ENCODE measurements at regions not wholly inside any gene's neighbourhood (a gene's known extent, or its start where the extent isn't known, plus 50 kb on each side); places are given as distances from the start of the nearest gene placed in this dataset.

GRCh38 chr7:52723606-52724005 is 311.8 kb upstream of the POM121L12 start:
- Mint-ChIP-seq H3K27me3 (ENCODE audit: insufficient read depth, unreplicated experiment) (no peaks in the 10 kb centered on the region), H3K36me3 (ENCODE audit: insufficient read depth, unreplicated experiment) (no peaks in the 10 kb centered on the region), H3K4me1 (ENCODE audit: low read depth, unreplicated experiment) (no peaks in the 10 kb centered on the region), H3K4me3 (ENCODE audit: unreplicated experiment) (no peak overlapping the region), H3K9me3 (ENCODE audit: unreplicated experiment) (no peaks in the 10 kb centered on the region), H3K27ac (ENCODE audit: unreplicated experiment) (no peak overlapping the region)
- H3K9me3 ChIP-seq = no peaks in the 10 kb centered on the region
- H3K27me3 ChIP-seq (replicated peaks; ENCODE audit: control insufficient read depth, insufficient read depth, low read length) = no peaks in the 10 kb centered on the region
- no peak overlapping the region for H3K4me3 ChIP-seq (ENCODE audit: low read depth, low read length)
- TF ChIP-seq CTCF (IDR thresholded peaks at IDR 0.05; ENCODE audit: insufficient read depth in 1 of 2, low read depth in 1 of 2, low read length in 1 of 2, severe bottlenecking in 1 of 2, unreplicated experiment in 1 of 2) = no peak
- DNase-seq = no peak
- no TSS peak for BruUV-seq (replicated peaks)
- H3K36me3 ChIP-seq (ENCODE audit: control insufficient read depth, insufficient read depth, low read length) = no peaks in the 10 kb centered on the region
- H3K4me1 ChIP-seq = no peaks in the 10 kb centered on the region
- POLR2A ChIA-PET = no interaction called here
- CTCF ChIA-PET = no interaction called here
- intact Hi-C loops (cut with micrococcal nuclease; ENCODE audit: unreplicated experiment) = no loop called here

GRCh38 chr7:52720856-52721255 is 314.6 kb upstream of the POM121L12 start:
- no peak for DNase-seq
- H3K4me1 ChIP-seq = no peaks in the 10 kb centered on the region
- Mint-ChIP-seq H3K27ac (ENCODE audit: unreplicated experiment) (no peak overlapping the region), H3K4me3 (ENCODE audit: unreplicated experiment) (no peak overlapping the region), H3K36me3 (ENCODE audit: insufficient read depth, unreplicated experiment) (no peaks in the 10 kb centered on the region), H3K9me3 (ENCODE audit: unreplicated experiment) (no peaks in the 10 kb centered on the region), H3K27me3 (ENCODE audit: insufficient read depth, unreplicated experiment) (no peaks in the 10 kb centered on the region), H3K4me1 (ENCODE audit: low read depth, unreplicated experiment) (no peaks in the 10 kb centered on the region)
- intact Hi-C loops (cut with micrococcal nuclease; ENCODE audit: unreplicated experiment) = no loop called here
- CTCF ChIA-PET = no interaction called here
- no peak for TF ChIP-seq CTCF (IDR thresholded peaks at IDR 0.05; ENCODE audit: insufficient read depth in 1 of 2, low read depth in 1 of 2, low read length in 1 of 2, severe bottlenecking in 1 of 2, unreplicated experiment in 1 of 2)
- POLR2A ChIA-PET = no interaction called here
- H3K4me3 ChIP-seq (ENCODE audit: low read depth, low read length) = no peak overlapping the region
- H3K36me3 ChIP-seq (ENCODE audit: control insufficient read depth, insufficient read depth, low read length) = no peaks in the 10 kb centered on the region
- H3K27me3 ChIP-seq (replicated peaks; ENCODE audit: control insufficient read depth, insufficient read depth, low read length) = no peaks in the 10 kb centered on the region
- BruUV-seq (replicated peaks) = no TSS peak
- H3K9me3 ChIP-seq = no peaks in the 10 kb centered on the region

GRCh38 chr7:52719677-52720076 is 315.8 kb upstream of the POM121L12 start:
- no peaks in the 10 kb centered on the region for H3K27me3 Mint-ChIP-seq (ENCODE audit: insufficient read depth, unreplicated experiment)
- H3K27ac Mint-ChIP-seq (ENCODE audit: unreplicated experiment) = no peak overlapping the region

More at GRCh38 chr7:52719677-52720076, 315.8 kb upstream of the POM121L12 start:
- Histone ChIP-seq H3K4me1 (no peaks in the 10 kb centered on the region), H3K9me3 (no peaks in the 10 kb centered on the region), H3K4me3 (ENCODE audit: low read depth, low read length) (no peak overlapping the region), H3K27me3 (replicated peaks; ENCODE audit: control insufficient read depth, insufficient read depth, low read length) (no peaks in the 10 kb centered on the region), H3K36me3 (ENCODE audit: control insufficient read depth, insufficient read depth, low read length) (no peaks in the 10 kb centered on the region)
- TF ChIP-seq CTCF (IDR thresholded peaks at IDR 0.05; ENCODE audit: insufficient read depth in 1 of 2, low read depth in 1 of 2, low read length in 1 of 2, severe bottlenecking in 1 of 2, unreplicated experiment in 1 of 2) = no peak
- ChIA-PET CTCF (no interaction called here), POLR2A (no interaction called here)
- intact Hi-C loops (cut with micrococcal nuclease; ENCODE audit: unreplicated experiment) = no loop called here
- H3K4me3 Mint-ChIP-seq (ENCODE audit: unreplicated experiment) = no peak overlapping the region
- no peaks in the 10 kb centered on the region for H3K4me1 Mint-ChIP-seq (ENCODE audit: low read depth, unreplicated experiment)
- no peaks in the 10 kb centered on the region for H3K9me3 Mint-ChIP-seq (ENCODE audit: unreplicated experiment)
- H3K36me3 Mint-ChIP-seq (ENCODE audit: insufficient read depth, unreplicated experiment) = no peaks in the 10 kb centered on the region
- BruUV-seq (replicated peaks) = no TSS peak
- no peak for DNase-seq

All from Caco-2 (cell line).